ENCODE measurements at regions not wholly inside any gene's neighbourhood (a gene's known extent, or its start where the extent isn't known, plus 50 kb on each side); places are given as distances from the start of the nearest gene placed in this dataset.

- TF ChIP-seq JUND (IDR thresholded peaks at IDR 0.05; ENCODE audit: low read depth), result no peak
- no peak for DNase-seq (ENCODE audit: low read depth in 1 of 2, low spot score in 1 of 2)
- in situ Hi-C loops (cut with HindIII; ENCODE audit: low pct_unique_long_range_greater_than_20kb, low sequenced_read_pairs), result no loop called here
These were observed 200.2 kb upstream of the FOXN2 start for GRCh38 chr2:48114256-48114655.

DNA sequence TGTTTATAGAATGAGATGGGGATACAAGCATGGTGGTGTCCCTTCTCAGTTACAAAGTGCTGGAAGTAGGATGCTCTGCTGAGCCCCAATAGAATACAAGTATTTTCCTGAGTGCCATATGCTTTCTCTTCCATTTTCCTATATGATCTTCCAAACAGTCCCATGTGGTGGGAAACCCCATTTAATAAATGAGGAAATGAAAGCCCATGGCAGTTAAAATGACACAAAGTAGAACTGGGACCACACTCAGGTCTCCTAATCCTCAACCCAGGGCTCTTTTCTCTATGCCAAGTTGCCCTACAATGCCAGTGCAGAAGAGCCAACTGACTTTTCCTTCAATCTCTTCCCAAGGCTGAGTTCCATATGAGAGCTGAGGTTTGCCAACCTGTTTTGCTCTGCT is 198.0 kb upstream of the FOXN2 start:
- in situ Hi-C loops (cut with HindIII; ENCODE audit: low pct_unique_long_range_greater_than_20kb, low sequenced_read_pairs), result no loop called here

DNA sequence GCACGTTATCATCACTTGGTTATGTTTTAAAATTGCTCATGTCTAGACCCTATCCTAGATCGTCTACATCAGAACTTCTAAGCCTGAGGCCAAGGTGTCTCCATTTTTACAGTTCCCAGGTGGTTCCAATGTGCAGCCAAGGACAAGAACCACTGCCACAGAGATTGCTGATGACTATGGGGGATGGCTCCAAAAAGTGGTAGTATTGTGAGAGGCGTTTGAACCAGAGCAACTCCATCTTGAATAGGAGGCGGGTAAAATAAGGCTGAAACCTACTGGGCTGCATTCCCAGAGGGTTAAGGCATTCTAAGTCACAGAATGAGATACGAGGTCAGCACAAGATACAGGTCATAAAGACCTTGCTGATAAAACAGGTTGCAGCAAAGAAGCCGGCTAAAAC is 195.6 kb upstream of the FOXN2 start:
- TF ChIP-seq JUND (IDR thresholded peaks at IDR 0.05; ENCODE audit: low read depth), result no peak
- no peak for DNase-seq (ENCODE audit: low read depth in 1 of 2, low spot score in 1 of 2)
- in situ Hi-C loops (cut with HindIII; ENCODE audit: low pct_unique_long_range_greater_than_20kb, low sequenced_read_pairs), result no loop called here

More for the DNA sequence above, 198.0 kb upstream of the FOXN2 start:
- no peak for DNase-seq (ENCODE audit: low read depth in 1 of 2, low spot score in 1 of 2)
- no peak for TF ChIP-seq JUND (IDR thresholded peaks at IDR 0.05; ENCODE audit: low read depth)

DNA sequence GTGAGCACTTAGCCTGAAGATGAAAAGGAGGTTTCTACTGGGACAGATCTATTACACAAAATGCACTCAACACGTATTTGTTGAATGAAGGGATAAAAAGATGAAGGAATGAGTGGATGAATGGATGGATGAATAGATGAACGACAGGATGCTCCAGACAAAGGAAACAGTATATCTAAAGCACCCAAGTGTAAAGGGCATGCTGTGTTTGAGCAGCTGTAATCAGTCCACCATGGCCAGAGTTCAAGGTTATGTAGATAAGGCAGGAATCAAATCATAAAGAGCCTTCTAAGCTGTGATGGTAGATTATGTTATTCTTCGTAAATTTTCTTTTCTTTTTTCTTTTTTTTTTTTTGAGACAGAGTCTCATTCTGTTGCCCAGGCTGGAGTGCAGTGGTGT is 194.4 kb upstream of the FOXN2 start:
- in situ Hi-C loops (cut with HindIII; ENCODE audit: low pct_unique_long_range_greater_than_20kb, low sequenced_read_pairs), result no loop called here
- DNase-seq (ENCODE audit: low read depth in 1 of 2, low spot score in 1 of 2), result no peak
- TF ChIP-seq JUND (IDR thresholded peaks at IDR 0.05; ENCODE audit: low read depth), result no peak

DNA sequence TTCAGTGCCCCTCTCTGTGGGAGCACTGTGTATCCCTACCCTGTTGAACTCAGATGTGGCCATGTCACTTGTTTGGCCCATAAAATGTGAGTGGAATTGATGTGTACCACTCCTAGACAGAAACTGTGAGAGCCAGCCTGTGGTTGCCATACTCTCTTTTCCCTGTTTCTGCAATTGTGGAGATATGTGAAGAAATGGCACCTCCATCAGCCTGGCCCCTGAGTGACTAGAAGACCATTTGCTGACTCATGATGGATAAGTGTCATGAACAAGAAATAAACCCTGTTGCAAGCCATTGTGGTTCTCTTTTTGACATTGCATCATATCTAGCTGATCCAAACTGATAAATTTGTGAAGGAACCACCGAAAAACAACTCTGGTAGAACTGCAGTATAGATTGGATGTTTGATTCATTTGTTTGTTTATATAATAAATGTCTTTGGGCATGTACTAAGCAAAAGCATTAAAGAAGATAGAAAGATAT is 193.7 kb upstream of the FOXN2 start:
- in situ Hi-C loops (cut with HindIII; ENCODE audit: low pct_unique_long_range_greater_than_20kb, low sequenced_read_pairs), result no loop called here
- TF ChIP-seq JUND (IDR thresholded peaks at IDR 0.05; ENCODE audit: low read depth), result no peak
- no peak for DNase-seq (ENCODE audit: low read depth in 1 of 2, low spot score in 1 of 2)

- in situ Hi-C loops (cut with HindIII; ENCODE audit: low pct_unique_long_range_greater_than_20kb, low sequenced_read_pairs), result no loop called here
- no peak for TF ChIP-seq JUND (IDR thresholded peaks at IDR 0.05; ENCODE audit: low read depth)
- DNase-seq (ENCODE audit: low read depth in 1 of 2, low spot score in 1 of 2), result no peak
These were observed 192.3 kb upstream of the FOXN2 start for GRCh38 chr2:48122166-48122565.

GRCh38 chr2:48124592-48124991 is 189.9 kb upstream of the FOXN2 start:
- no peak for DNase-seq (ENCODE audit: low read depth in 1 of 2, low spot score in 1 of 2)
- in situ Hi-C loops (cut with HindIII; ENCODE audit: low pct_unique_long_range_greater_than_20kb, low sequenced_read_pairs), result no loop called here

GRCh38 chr2:48126162-48126561 is 188.3 kb upstream of the FOXN2 start:
- in situ Hi-C loops (cut with HindIII; ENCODE audit: low pct_unique_long_range_greater_than_20kb, low sequenced_read_pairs), result no loop called here

More at GRCh38 chr2:48124592-48124991, 189.9 kb upstream of the FOXN2 start:
- TF ChIP-seq JUND (IDR thresholded peaks at IDR 0.05; ENCODE audit: low read depth), result no peak

GRCh38 chr2:48127612-48128191 is 186.8 kb upstream of the FOXN2 start:
- no peak for DNase-seq (ENCODE audit: low read depth in 1 of 2, low spot score in 1 of 2)
- in situ Hi-C loops (cut with HindIII; ENCODE audit: low pct_unique_long_range_greater_than_20kb, low sequenced_read_pairs), result no loop called here
- TF ChIP-seq JUND (IDR thresholded peaks at IDR 0.05; ENCODE audit: low read depth), result no peak

More at GRCh38 chr2:48126162-48126561, 188.3 kb upstream of the FOXN2 start:
- DNase-seq (ENCODE audit: low read depth in 1 of 2, low spot score in 1 of 2), result no peak
- no peak for TF ChIP-seq JUND (IDR thresholded peaks at IDR 0.05; ENCODE audit: low read depth)

DNA sequence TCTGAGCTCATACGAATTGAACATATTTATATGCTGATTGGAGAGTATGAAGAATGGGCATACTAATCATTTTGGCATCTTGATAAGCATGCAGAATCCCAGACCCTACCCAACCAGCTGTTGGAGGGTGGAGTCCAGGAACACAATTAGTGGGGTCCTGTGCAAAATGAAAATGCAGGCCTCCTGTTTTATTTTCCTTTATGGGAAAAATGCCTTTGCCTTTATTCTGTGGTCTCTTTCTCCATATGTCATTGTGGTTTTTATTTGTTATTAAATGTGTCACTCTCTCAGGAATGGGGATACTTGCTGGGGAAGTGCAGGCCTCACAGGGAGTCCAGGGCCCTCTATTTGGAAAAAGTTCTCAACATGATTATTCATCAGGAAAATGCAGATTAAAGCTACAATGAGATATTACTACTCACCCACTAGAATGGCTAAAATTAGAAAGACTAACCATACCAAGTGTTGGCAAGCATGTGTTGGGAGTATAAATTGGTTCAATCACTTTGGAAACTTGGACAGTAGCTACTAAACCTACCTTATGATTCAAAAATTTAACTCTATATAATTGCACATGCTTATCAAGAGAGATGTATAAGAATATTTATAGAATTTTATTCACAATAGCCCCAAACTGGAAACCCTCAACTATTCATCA is 185.1 kb upstream of the FOXN2 start:
- no peak for DNase-seq (ENCODE audit: low read depth in 1 of 2, low spot score in 1 of 2)
- no peak for TF ChIP-seq JUND (IDR thresholded peaks at IDR 0.05; ENCODE audit: low read depth)
- in situ Hi-C loops (cut with HindIII; ENCODE audit: low pct_unique_long_range_greater_than_20kb, low sequenced_read_pairs), result no loop called here

DNA sequence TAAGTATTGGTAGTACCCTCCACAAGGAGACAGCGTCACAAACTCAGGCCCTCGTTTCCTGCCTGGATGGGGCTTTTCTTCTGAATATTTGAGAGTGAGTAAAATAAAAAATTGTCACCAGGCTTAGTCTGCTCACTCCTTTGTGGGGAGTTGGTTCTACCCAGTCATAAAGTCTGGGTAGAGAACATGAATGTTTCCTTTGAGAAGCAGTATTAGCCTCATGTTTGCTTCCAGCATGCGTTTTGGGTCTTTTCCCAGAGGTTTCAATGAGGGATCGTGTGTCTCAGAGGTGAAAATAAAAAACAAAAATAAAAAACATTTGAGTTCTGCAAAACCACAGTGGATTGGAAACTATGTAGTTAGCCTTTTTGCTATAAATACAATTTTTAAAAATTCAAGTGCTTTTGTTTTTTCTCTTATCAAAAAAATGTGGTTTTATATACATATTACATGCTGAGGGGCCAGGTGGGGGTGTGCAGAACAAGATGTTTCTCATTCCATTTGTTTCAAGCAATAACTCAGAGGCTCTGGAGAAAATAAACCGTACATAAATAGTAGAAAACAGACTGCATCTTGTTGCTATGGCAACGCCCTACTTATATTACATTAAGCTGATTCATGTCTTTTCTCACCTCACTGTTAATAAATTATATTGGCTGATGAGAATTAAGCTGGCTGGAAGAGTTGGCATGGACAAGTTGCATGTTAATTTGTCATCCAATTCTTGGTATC is 182.8 kb upstream of the FOXN2 start:
- no peak for TF ChIP-seq JUND (IDR thresholded peaks at IDR 0.05; ENCODE audit: low read depth)
- DNase-seq (ENCODE audit: low read depth in 1 of 2, low spot score in 1 of 2), result no peak
- in situ Hi-C loops (cut with HindIII; ENCODE audit: low pct_unique_long_range_greater_than_20kb, low sequenced_read_pairs), result no loop called here

- in situ Hi-C loops (cut with HindIII; ENCODE audit: low pct_unique_long_range_greater_than_20kb, low sequenced_read_pairs), result no loop called here
- DNase-seq (ENCODE audit: low read depth in 1 of 2, low spot score in 1 of 2), result no peak
- no peak for TF ChIP-seq JUND (IDR thresholded peaks at IDR 0.05; ENCODE audit: low read depth)
These were observed 182.2 kb upstream of the FOXN2 start for GRCh38 chr2:48132271-48132625.

DNA sequence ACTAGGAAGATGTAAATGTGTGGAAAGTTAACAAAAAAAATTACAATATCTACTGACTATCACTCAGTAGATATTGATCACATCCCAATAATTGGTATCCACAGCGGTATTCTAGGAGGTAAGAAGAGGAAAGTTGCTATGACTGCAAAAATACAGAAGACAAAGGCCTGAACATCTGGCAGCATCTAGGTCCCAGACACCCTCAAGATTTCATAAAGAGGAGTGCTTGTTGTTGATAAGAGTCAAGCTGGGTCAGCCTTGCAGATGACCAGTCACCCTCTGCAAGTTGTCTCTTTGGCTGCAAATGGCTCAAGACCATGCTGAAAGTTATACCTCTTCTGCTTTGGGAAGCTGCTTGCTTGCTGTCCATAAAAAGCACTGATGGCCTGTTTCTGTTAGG is 179.8 kb upstream of the FOXN2 start:
- no peak for TF ChIP-seq JUND (IDR thresholded peaks at IDR 0.05; ENCODE audit: low read depth)
- no peak for DNase-seq (ENCODE audit: low read depth in 1 of 2, low spot score in 1 of 2)
- in situ Hi-C loops (cut with HindIII; ENCODE audit: low pct_unique_long_range_greater_than_20kb, low sequenced_read_pairs), result no loop called here
